Activated CD4-positive, alpha-beta T cell treated with anti-CD3 and anti-CD28 coated beads, Interleukin-10, Interleukin-2, amounts not matched to agents 100 ng/mL and 50 ng/mL, durations not matched to agents 16 hours and 8 hours (primary cell): ENCODE measurements at regions not wholly inside any gene's neighbourhood (a gene's known extent, or its start where the extent isn't known, plus 50 kb on each side); places are given as distances from the start of the nearest gene placed in this dataset.
"Not testable (repeated sequence)": the region's sequence is repeated elsewhere in the genome, so short reads cannot be mapped to it uniquely, and the experiment has no call there.

ENCODE experiments used
- DNase-seq: peaks from one replicate; pipeline ENCODE4 v3.0.0-alpha.2; 2020

- DNase-seq, result no peak
These were observed 809.3 kb downstream of the C4orf33 start for GRCh38 chr4:129905256-129905655.

GRCh38 chr4:129908117-129908516 lies 812.2 kb downstream of the C4orf33 start:
- DNase-seq, result no peak

GRCh38 chr4:129916991-129917390 lies 821.0 kb downstream of the C4orf33 start:
- no peak for DNase-seq

- no peak for DNase-seq
These were observed 821.7 kb downstream of the C4orf33 start for GRCh38 chr4:129917651-129918050.

GRCh38 chr4:129926936-129927335 lies 831.0 kb downstream of the C4orf33 start:
- DNase-seq, result no peak

- DNase-seq, result no peak
These were observed 833.1 kb downstream of the C4orf33 start for GRCh38 chr4:129929052-129929451.

- no peak for DNase-seq
These were observed 834.0 kb downstream of the C4orf33 start for GRCh38 chr4:129929984-129930383.

GRCh38 chr4:129950217-129950616 lies 854.3 kb downstream of the C4orf33 start:
- no peak for DNase-seq

GRCh38 chr4:129966175-129966574 lies 870.2 kb downstream of the C4orf33 start:
- DNase-seq, result no peak

GRCh38 chr4:129968366-129968765 lies 872.4 kb downstream of the C4orf33 start:
- no peak for DNase-seq

GRCh38 chr4:129968778-129969177 lies 872.8 kb downstream of the C4orf33 start:
- no peak for DNase-seq

GRCh38 chr4:129970801-129971200 lies 874.8 kb downstream of the C4orf33 start:
- DNase-seq, result no peak

- DNase-seq, result no peak
These were observed 875.5 kb downstream of the C4orf33 start for GRCh38 chr4:129971419-129971818.

GRCh38 chr4:129972257-129972656 lies 876.3 kb downstream of the C4orf33 start:
- DNase-seq, result no peak

- no peak for DNase-seq
These were observed 878.8 kb downstream of the C4orf33 start for GRCh38 chr4:129974730-129975129.

- no peak for DNase-seq
These were observed 882.4 kb downstream of the C4orf33 start for GRCh38 chr4:129978315-129978714.

GRCh38 chr4:129988957-129989356 lies 893.0 kb downstream of the C4orf33 start:
- no peak for DNase-seq

- no peak for DNase-seq
These were observed 898.8 kb downstream of the C4orf33 start for GRCh38 chr4:129994715-129995114.

GRCh38 chr4:129998436-129999150 lies 902.6 kb downstream of the C4orf33 start:
- no peak for DNase-seq

- no peak for DNase-seq
These were observed 903.2 kb downstream of the C4orf33 start for GRCh38 chr4:129999156-129999555.

- DNase-seq, result no peak
These were observed 912.5 kb downstream of the C4orf33 start for GRCh38 chr4:130008461-130008860.

GRCh38 chr4:130012806-130013205 lies 916.9 kb downstream of the C4orf33 start:
- not testable (repeated sequence) for DNase-seq

- DNase-seq, result no peak
These were observed 925.8 kb downstream of the C4orf33 start for GRCh38 chr4:130021706-130022105.

- no peak for DNase-seq
These were observed 927.1 kb downstream of the C4orf33 start for GRCh38 chr4:130023088-130023487.

GRCh38 chr4:130025701-130026100 lies 929.7 kb downstream of the C4orf33 start:
- DNase-seq, result no peak
